GM12864 (cell line): ENCODE measurements at regions not wholly inside any gene's neighbourhood (a gene's known extent, or its start where the extent isn't known, plus 50 kb on each side); places are given as distances from the start of the nearest gene placed in this dataset.
"Not testable (repeated sequence)": the region's sequence is repeated elsewhere in the genome, so short reads cannot be mapped to it uniquely, and the experiment has no call there.

Source experiments
- DNase-seq: peaks from one replicate; pipeline ENCODE4 v3.0.0-alpha.2; 2011; ENCODE audit warnings: low read depth
- H3K4me3 ChIP-seq: 2 replicates; pipeline ENCODE4 v1.5.1; 2011; ENCODE audit warnings: mild to moderate bottlenecking, low read depth, low read length, control low read depth
- CTCF ChIP-seq: IDR thresholded peaks from 2 replicates; pipeline ENCODE4 v1.5.1; 2011; ENCODE audit warnings: low read depth, mild to moderate bottlenecking, moderate library complexity, low read length, control low read depth, inconsistent platforms; ENCODE audit errors: missing control alignments

- no peak overlapping the region for H3K4me3 ChIP-seq
- DNase-seq, result no peak
- TF ChIP-seq CTCF, result no peak
Observed at GRCh38 chr6:65997539-65997938, 290.5 kb upstream of the EYS start.

GRCh38 chr6:65996096-65996495 lies 289.1 kb upstream of the EYS start:
- no peak overlapping the region for H3K4me3 ChIP-seq
- DNase-seq, result no peak
- TF ChIP-seq CTCF, result no peak

DNA sequence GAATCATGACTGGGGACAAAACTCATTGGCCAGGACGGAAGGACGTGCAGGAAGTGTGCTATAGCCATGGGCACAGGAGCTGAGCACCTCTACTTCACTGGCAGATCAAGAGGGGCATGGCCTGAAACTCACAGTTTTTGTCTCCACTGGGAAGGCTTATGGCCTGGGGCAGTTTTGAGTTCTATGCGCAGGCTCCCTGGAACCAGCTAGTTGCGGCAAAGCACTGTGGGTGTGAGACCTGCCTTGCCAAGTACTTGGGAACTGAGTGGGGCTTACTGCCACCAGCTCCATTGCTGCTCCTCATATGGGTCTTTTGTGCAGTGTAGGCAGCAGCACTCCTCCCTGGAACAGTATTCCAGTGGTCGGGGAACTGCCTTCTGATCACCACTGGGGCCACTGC lies 282.6 kb upstream of the EYS start:
- DNase-seq, result no peak
- H3K4me3 ChIP-seq, result no peak overlapping the region
- no peak for TF ChIP-seq CTCF

- H3K4me3 ChIP-seq, result no peak overlapping the region
- no peak for DNase-seq
- no peak for TF ChIP-seq CTCF
Observed at GRCh38 chr6:65988006-65988405, 281.0 kb upstream of the EYS start.

GRCh38 chr6:65984089-65984488 lies 277.1 kb upstream of the EYS start:
- no peak overlapping the region for H3K4me3 ChIP-seq
- DNase-seq, result no peak
- TF ChIP-seq CTCF, result no peak

GRCh38 chr6:65979120-65979519 lies 272.1 kb upstream of the EYS start:
- no peak for DNase-seq
- H3K4me3 ChIP-seq, result no peak overlapping the region
- no peak for TF ChIP-seq CTCF

- not testable (repeated sequence) for H3K4me3 ChIP-seq, DNase-seq
Observed at GRCh38 chr6:65971252-65971651, 264.2 kb upstream of the EYS start.

DNA sequence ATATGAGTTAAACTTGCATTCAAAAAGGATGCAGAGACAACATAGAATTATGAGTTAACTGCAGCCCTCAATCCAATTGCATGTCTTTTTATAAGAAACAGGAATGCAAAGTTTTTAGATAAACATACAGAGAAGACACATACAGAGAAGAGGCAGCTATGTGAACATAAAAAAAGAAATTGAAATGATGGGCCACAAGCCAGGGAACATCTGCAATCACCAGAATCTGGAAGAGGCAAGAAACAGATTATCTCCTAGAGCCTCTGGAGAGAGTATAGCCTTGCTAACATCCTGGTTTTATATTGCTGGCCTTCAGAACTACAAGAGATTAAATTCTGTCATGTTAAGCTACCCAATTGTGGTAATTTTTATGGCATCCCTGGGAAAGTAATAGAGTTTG lies 257.2 kb upstream of the EYS start:
- no peak for DNase-seq
- H3K4me3 ChIP-seq, result no peak overlapping the region
- no peak for TF ChIP-seq CTCF
